ENCODE measurements at regions not wholly inside any gene's neighbourhood (a gene's known extent, or its start where the extent isn't known, plus 50 kb on each side); places are given as distances from the start of the nearest gene placed in this dataset.

DNA sequence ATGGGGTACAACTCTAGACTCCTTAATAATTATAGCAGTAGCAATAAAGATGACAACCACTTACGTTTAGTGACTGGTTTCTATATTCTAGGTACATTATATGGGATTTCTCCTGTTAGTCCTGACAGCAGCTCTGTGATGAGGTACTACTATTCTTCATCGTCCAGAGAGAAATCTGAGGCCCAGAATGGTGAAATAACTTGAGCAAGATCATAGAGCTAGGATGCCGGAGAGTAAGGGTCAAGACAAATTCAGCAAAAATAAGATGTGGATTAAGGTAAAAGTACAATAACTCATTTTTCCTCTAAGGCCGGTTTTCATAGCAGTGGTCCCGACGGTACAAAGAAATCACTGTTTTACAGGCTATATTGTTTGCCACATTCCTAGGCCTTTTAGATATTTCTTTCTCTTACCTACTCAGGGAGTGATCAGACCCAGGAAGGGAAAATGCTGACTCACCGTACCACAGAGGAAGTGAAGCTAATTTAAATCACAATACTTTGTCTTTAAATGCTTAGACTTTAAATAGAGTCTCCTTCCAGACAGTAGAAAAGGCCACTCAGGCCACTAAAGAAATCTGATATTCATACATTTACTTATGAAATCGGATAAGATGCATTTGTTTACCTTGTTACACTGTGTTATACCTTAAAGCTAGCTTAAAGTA, 2023.0 kb upstream of the AGA start:
- TF ChIP-seq POLR2A (IDR thresholded peaks at IDR 0.05): no peak
- TF ChIP-seq, protein P1, sequence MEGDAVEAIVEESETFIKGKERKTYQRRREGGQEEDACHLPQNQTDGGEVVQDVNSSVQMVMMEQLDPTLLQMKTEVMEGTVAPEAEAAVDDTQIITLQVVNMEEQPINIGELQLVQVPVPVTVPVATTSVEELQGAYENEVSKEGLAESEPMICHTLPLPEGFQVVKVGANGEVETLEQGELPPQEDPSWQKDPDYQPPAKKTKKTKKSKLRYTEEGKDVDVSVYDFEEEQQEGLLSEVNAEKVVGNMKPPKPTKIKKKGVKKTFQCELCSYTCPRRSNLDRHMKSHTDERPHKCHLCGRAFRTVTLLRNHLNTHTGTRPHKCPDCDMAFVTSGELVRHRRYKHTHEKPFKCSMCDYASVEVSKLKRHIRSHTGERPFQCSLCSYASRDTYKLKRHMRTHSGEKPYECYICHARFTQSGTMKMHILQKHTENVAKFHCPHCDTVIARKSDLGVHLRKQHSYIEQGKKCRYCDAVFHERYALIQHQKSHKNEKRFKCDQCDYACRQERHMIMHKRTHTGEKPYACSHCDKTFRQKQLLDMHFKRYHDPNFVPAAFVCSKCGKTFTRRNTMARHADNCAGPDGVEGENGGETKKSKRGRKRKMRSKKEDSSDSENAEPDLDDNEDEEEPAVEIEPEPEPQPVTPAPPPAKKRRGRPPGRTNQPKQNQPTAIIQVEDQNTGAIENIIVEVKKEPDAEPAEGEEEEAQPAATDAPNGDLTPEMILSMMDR (IDR thresholded peaks at IDR 0.05 in 4 of 5, conservative IDR thresholded peaks at IDR 0.05 in 1 of 5): no peak

Data from gastrocnemius medialis (tissue), 4 donors.